ACC112 (cell line): ENCODE measurements at regions not wholly inside any gene's neighbourhood (a gene's known extent, or its start where the extent isn't known, plus 50 kb on each side); places are given as distances from the start of the nearest gene placed in this dataset.
A peak's percentile ranks its signal among the peaks of the same experiment; 100 is the strongest.
"Not testable (repeated sequence)": the region's sequence is repeated elsewhere in the genome, so short reads cannot be mapped to it uniquely, and the experiment has no call there.

Source experiments
- H2AFZ ChIP-seq: fragments of 200-600 bp; sonication (generic); one replicate; pipeline ENCODE4 v1.6.0; 2017; ENCODE audit warnings: antibody characterized with exemption, low read length; ENCODE audit not compliant: unreplicated experiment
- H3K27ac ChIP-seq: fragments of 200-600 bp; sonication (generic); 2 replicates; pipeline ENCODE4 v1.5.1; 2014; ENCODE audit warnings: low read depth, mild to moderate bottlenecking, antibody characterized with exemption, low read length, moderate library complexity
- H3K27me3 ChIP-seq: fragments of 200-600 bp; sonication (generic); 2 replicates; pipeline ENCODE4 v1.6.1; 2014; ENCODE audit warnings: mild to moderate bottlenecking, antibody characterized with exemption, low read length, moderate library complexity, mixed read lengths; ENCODE audit not compliant: insufficient read depth
- H3K36me3 ChIP-seq: fragments of 200-600 bp; sonication (generic); 2 replicates; pipeline ENCODE4 v1.6.1; 2016; ENCODE audit warnings: mild to moderate bottlenecking, antibody characterized with exemption, low read length, moderate library complexity, mixed read lengths; ENCODE audit not compliant: insufficient read depth
- H3K4me1 ChIP-seq: fragments of 200-600 bp; sonication (generic); one replicate; pipeline ENCODE4 v1.6.1; 2016; ENCODE audit warnings: low read length, mixed read lengths; ENCODE audit not compliant: insufficient read depth, unreplicated experiment, control insufficient read depth
- H3K4me3 ChIP-seq: fragments of 200-600 bp; sonication (generic); 2 replicates; pipeline ENCODE4 v1.5.1; 2014; ENCODE audit warnings: mild to moderate bottlenecking, low read depth, low read length
- H3K79me2 ChIP-seq: fragments of 200-600 bp; sonication (generic); one replicate; pipeline ENCODE4 v1.6.0; 2016; ENCODE audit warnings: low read length; ENCODE audit not compliant: control insufficient read depth, unreplicated experiment, insufficient read depth

DNA sequence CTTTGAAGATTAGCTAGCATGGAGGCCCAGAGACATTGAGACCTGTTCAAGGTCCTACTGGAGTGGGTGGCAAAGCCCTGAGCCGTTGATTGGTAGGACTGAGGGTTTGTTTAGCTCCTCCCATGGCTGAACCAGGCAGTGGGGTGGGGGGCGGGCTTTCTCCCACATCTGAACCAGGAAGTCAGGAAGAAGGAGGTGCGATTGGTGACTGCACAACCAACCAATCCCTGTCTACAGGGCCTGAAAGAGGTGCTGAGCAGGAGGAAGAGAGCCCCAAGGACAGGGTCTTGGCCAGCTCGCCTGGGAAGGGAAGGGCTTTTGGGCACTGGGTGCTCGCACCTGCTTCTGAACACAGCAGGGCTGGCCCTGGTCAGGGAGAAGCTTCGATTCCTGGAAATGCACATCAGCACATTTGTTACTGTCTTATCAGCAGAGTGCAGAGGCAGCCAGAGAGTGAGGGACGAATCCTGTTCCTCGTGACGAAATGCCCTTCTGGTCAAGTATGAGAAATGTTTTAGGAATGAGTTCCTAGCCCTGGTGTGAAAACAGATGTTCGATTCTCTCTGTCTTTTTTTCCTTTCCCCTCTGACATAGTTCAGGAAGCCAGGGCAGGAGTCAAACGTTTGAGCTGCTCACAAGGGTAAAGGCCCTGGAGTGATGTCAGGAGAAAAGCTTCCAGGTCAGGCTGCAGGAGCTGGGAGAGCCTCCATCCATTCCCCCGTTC, 294.8 kb upstream of the KLF4 start:
- Histone ChIP-seq H2AFZ (peak overlapping the region; percentile 23), H3K27me3 (no peaks in the 10 kb centered on the region), H3K27ac (peak overlapping the region; percentile 59), H3K4me3 (no peak overlapping the region), H3K4me1 (peaks cover 25% of the 10 kb centered on the region), H3K79me2 (no peaks in the 10 kb centered on the region), H3K36me3 (no peaks in the 10 kb centered on the region)

DNA sequence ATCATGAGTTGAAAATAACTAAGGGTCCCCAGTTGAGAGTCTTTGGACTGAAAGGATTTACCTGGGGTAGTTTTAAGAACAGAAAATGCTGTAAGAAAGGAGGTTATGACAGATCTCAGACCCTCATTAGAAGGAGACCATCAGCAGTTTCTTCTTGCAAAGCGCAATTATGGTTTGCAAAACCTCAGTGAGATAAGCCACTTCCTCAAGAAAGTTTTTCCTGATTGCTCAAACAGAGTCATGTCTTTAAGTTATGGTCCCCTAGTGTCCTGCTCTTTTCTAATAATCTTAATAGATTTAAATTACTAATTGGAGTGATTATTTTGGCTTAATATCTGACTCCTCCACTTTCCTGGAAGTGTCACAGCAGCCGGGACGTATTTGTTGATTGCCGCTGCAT, 293.2 kb upstream of the KLF4 start:
- no peak overlapping the region for H3K27ac ChIP-seq
- H3K79me2 ChIP-seq, result no peaks in the 10 kb centered on the region
- no peak overlapping the region for H3K4me3 ChIP-seq
- peaks cover 25% of the 10 kb centered on the region for H3K4me1 ChIP-seq
- H2AFZ ChIP-seq, result no peak overlapping the region
- H3K36me3 ChIP-seq, result no peaks in the 10 kb centered on the region
- no peaks in the 10 kb centered on the region for H3K27me3 ChIP-seq

DNA sequence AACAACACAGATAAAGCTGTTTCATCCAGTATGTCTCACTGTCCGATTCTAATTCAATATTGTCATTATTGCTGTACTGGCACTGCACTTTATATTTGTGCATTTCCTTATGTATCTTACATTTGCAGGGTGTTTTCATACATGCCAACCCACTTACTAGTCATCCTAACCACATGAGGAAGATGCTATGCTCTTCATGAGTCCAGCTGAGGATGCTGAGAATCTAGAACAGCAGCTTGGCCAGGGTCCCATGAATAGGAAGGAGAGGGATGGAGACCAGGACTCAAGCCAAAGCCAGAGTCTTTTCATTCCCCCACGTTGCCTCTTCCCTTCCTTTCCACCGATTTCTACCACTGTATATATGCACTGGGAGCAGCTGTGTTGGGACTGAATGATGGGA, 292.8 kb upstream of the KLF4 start:
- H3K4me3 ChIP-seq, result no peak overlapping the region
- H3K27ac ChIP-seq, result no peak overlapping the region
- H3K27me3 ChIP-seq, result no peaks in the 10 kb centered on the region
- no peaks in the 10 kb centered on the region for H3K79me2 ChIP-seq
- H3K36me3 ChIP-seq, result no peaks in the 10 kb centered on the region
- H3K4me1 ChIP-seq, result peaks cover 25% of the 10 kb centered on the region
- no peak overlapping the region for H2AFZ ChIP-seq

DNA sequence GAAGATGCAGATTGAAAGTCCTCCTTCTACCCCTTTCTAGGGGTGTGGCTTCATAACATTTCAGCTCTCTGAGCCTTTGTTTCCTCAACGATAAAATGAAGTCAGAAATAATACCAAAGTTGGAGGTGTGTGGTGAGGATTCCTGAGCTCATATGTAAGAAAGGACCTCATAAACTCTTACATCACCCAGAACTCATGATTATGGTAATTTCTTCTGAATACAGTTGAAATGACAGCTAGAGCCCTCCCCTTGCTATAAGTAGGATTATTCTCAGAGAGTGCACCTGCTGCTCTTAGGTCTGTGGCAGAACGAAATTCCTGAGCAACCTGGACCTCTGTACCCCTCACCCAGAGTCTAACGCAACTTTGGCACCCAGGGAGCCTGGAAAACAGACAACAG, 291.4 kb upstream of the KLF4 start:
- H2AFZ ChIP-seq, result no peak overlapping the region
- no peaks in the 10 kb centered on the region for H3K79me2 ChIP-seq
- H3K27me3 ChIP-seq, result no peaks in the 10 kb centered on the region
- H3K4me1 ChIP-seq, result peaks cover 19% of the 10 kb centered on the region
- no peak overlapping the region for H3K27ac ChIP-seq
- no peak overlapping the region for H3K4me3 ChIP-seq
- no peaks in the 10 kb centered on the region for H3K36me3 ChIP-seq

DNA sequence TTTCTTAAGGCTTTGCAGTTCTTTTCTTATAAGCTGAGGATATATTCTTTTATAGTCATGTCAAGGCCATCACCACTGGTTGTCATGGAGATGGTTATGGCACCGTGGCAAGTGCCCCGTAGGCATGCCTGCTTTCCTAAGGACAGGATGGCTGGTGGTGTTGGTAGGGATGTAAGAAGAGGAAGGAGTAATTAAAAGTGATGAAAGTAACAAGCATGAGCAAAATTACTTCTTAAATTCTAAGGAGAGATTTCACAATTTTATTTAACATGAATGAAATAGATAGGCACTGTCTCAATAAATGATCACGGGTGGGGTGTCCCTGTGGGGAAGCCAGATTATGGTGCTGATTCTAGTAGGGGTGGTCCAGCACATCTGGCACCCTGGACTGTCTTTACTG, 290.2 kb upstream of the KLF4 start:
- Histone ChIP-seq H3K4me3 (no peak overlapping the region), H3K27me3 (no peaks in the 10 kb centered on the region), H2AFZ (no peak overlapping the region), H3K79me2 (no peaks in the 10 kb centered on the region), H3K4me1 (peaks cover 15% of the 10 kb centered on the region), H3K27ac (no peak overlapping the region), H3K36me3 (no peaks in the 10 kb centered on the region)

DNA sequence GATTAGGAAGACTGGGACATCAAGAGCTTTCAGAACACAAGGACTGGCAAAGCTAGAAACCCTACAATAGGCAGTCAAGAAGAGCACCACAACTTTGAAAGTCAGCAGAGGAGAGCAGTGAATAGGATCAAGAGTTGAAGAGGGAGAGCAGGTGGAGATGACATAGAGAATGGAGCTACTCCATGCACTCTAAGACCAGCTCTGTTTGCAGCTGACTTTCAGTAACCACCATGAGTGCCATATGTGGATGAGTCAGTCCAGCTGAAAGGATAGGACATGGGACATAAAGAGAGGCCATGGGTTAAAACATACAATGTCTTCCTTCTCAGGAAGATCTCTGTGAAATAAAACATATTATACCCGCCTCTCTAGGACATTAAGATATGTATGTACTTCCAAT, 289.1 kb upstream of the KLF4 start:
- H3K27ac ChIP-seq, result no peak overlapping the region
- no peaks in the 10 kb centered on the region for H3K27me3 ChIP-seq
- H3K79me2 ChIP-seq, result no peaks in the 10 kb centered on the region
- H3K36me3 ChIP-seq, result no peaks in the 10 kb centered on the region
- H3K4me1 ChIP-seq, result peaks cover 8% of the 10 kb centered on the region
- no peak overlapping the region for H2AFZ ChIP-seq
- H3K4me3 ChIP-seq, result no peak overlapping the region

DNA sequence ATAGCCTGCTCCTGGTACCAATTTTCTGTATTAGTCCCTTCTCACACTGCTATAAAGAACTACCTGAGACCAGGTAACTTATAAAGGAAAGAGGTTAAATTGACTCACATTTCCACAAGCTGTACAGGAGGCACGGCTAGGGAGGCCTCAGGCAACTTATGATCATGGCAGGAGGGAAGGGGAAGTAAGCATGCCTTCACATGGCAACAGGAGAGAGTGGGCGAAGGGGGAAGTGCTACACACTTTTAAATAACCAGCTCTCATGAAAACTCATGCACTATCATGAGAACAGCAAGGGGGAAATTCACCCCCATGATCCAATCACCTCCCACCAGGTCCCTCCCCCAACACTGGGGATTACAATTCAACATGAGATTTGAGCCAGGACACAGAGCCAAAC, 284.5 kb upstream of the KLF4 start:
- H3K36me3 ChIP-seq, H3K4me1 ChIP-seq, H3K27me3 ChIP-seq, H3K79me2 ChIP-seq, H3K27ac ChIP-seq, H3K4me3 ChIP-seq, H2AFZ ChIP-seq: not testable (repeated sequence)

DNA sequence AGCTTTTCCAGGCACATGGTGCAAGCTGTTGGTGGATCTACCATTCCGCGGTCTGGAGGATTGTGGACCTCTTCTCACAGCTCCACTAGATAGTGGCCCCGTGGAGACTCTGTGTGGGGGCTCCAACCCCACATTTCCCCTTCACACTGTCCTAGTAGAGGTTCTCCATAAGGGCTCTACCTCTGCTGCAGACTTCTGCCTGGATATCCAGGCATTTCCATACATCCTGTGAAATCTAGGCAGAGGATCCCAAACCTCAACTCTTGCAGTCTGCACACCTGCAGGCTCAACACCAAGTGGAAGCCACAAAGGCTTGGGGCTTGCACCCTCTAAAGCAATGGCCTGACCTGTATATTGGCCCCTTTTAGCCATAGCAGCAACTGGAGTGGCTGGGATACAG, 283.4 kb upstream of the KLF4 start:
- H3K4me1 ChIP-seq, result no peaks in the 10 kb centered on the region
- no peaks in the 10 kb centered on the region for H3K79me2 ChIP-seq
- no peaks in the 10 kb centered on the region for H3K36me3 ChIP-seq
- H3K4me3 ChIP-seq, result no peak overlapping the region
- no peak overlapping the region for H3K27ac ChIP-seq
- H2AFZ ChIP-seq, result no peak overlapping the region
- H3K27me3 ChIP-seq, result no peaks in the 10 kb centered on the region

DNA sequence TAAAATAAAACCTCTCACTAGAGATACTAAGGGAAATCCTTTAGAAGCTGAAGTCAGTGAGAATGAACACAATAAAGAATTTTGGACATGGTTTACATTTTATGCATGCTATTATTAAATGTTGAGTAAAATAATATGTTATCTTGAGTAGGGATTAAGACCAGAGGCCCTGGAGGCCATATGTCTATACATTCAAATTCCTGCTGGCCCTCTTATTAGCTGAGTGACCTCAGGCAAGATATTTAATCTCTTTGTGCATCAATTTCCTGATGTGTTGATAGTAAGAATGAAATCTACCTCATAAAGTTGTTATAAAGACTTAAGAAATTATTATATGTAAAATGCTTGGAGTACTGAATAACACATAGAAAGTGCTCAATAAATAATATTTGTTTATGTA, 281.1 kb upstream of the KLF4 start:
- Histone ChIP-seq H2AFZ (no peak overlapping the region), H3K79me2 (no peaks in the 10 kb centered on the region), H3K4me3 (no peak overlapping the region), H3K27me3 (no peaks in the 10 kb centered on the region), H3K27ac (no peak overlapping the region), H3K4me1 (no peaks in the 10 kb centered on the region), H3K36me3 (no peaks in the 10 kb centered on the region)

DNA sequence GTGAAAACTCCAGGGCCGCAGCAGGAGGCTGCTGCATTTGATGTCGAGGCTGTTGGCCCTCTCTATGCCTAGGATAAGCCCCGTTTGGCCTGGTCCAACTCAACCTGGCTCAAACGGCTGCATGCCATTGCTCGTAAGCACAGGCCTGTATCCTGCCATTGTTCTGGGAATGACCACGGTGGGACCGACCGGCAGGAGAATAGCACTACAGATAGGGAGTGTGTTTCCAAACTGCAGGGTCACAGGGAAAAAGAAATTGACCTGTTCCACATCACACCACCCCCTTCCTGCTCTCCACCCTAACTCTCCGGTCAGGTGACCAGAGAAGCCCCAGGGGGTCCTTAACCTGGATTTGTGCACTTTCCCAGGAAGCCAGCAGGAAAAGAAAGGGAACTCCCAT, 278.7 kb upstream of the KLF4 start:
- no peak overlapping the region for H3K4me3 ChIP-seq
- no peak overlapping the region for H3K27ac ChIP-seq
- no peaks in the 10 kb centered on the region for H3K36me3 ChIP-seq
- H2AFZ ChIP-seq, result no peak overlapping the region
- H3K79me2 ChIP-seq, result no peaks in the 10 kb centered on the region
- H3K27me3 ChIP-seq, result no peaks in the 10 kb centered on the region
- H3K4me1 ChIP-seq, result no peaks in the 10 kb centered on the region

DNA sequence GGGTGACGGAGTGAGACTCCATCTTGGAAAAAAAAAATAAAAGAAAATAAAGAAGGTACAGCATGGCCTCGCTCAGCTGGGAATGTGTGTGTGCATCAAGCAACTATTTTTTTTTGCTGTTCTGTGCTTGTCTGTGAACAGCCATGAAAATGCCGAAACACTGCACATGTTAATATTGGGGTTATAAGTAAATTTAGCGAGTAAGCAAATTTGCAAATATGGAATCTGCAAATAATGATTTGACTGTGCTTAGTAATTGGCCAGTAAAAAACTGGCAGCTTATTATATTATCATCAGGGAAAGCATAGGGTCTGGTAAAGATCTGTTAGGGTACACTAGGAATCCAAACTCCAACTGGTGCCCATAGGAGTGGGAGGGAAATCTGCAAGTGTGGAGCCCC, 278.1 kb upstream of the KLF4 start:
- H3K4me1 ChIP-seq, result no peaks in the 10 kb centered on the region
- no peaks in the 10 kb centered on the region for H3K27me3 ChIP-seq
- no peaks in the 10 kb centered on the region for H3K79me2 ChIP-seq
- H3K4me3 ChIP-seq, result no peak overlapping the region
- H3K36me3 ChIP-seq, result no peaks in the 10 kb centered on the region
- H2AFZ ChIP-seq, result no peak overlapping the region
- no peak overlapping the region for H3K27ac ChIP-seq
